Mesenchymal stem cell (in vitro differentiated cells and primary cell): ENCODE measurements at regions not wholly inside any gene's neighbourhood (a gene's known extent, or its start where the extent isn't known, plus 50 kb on each side); places are given as distances from the start of the nearest gene placed in this dataset.

Experiments
- DNase-seq: peaks from one replicate; pipeline ENCODE4 v3.0.0-alpha.2; 2013
- H2AFZ ChIP-seq: one replicate; pipeline ENCODE4 v1.6.1; 2013; ENCODE audit warnings: low read depth, mild to moderate bottlenecking, control low read depth, inconsistent platforms, low read length, moderate library complexity
- H2AK5ac ChIP-seq: 2 replicates; pipeline ENCODE4 v1.6.1; 2013; ENCODE audit warnings: low read length, moderate library complexity, mild to moderate bottlenecking, inconsistent platforms; ENCODE audit not compliant: severe bottlenecking
- H2BK120ac ChIP-seq: one replicate; pipeline ENCODE4 v1.6.1; 2013; ENCODE audit warnings: low read depth, mild to moderate bottlenecking, inconsistent platforms, low read length, moderate library complexity
- H2BK12ac ChIP-seq, 2 experiments: one replicate each; pipeline ENCODE4 v1.6.1; 2013; ENCODE audit warnings: inconsistent platforms in 2 of 2, low read length in 2 of 2, mild to moderate bottlenecking in 2 of 2, moderate library complexity in 2 of 2, control low read depth in 1 of 2
- H2BK15ac ChIP-seq: one replicate; pipeline ENCODE4 v1.6.1; 2013; ENCODE audit warnings: mild to moderate bottlenecking, low read depth, inconsistent platforms; ENCODE audit not compliant: poor library complexity, severe bottlenecking
- H2BK5ac ChIP-seq: 2 replicates; pipeline ENCODE4 v1.6.1; 2013; ENCODE audit warnings: low read depth, mild to moderate bottlenecking, low read length, control low read depth, inconsistent platforms; ENCODE audit not compliant: poor library complexity, severe bottlenecking
- H3K14ac ChIP-seq, 2 experiments: one replicate each; pipeline ENCODE4 v1.6.1; 2013; ENCODE audit warnings: inconsistent platforms in 2 of 2, low read length in 2 of 2, control low read depth in 1 of 2, mild to moderate bottlenecking in 1 of 2, moderate library complexity in 1 of 2
- H3K18ac ChIP-seq, 2 experiments: one replicate each; pipeline ENCODE4 v1.6.1; 2013; ENCODE audit warnings: inconsistent platforms in 2 of 2, low read length in 2 of 2, control low read depth in 1 of 2, low read depth in 1 of 2, mild to moderate bottlenecking in 1 of 2
- H3K23ac ChIP-seq, 2 experiments: one replicate each; pipeline ENCODE4 v1.6.1; 2013; ENCODE audit warnings: inconsistent platforms in 2 of 2, low read length in 2 of 2, mild to moderate bottlenecking in 2 of 2, moderate library complexity in 2 of 2, control low read depth in 1 of 2
- H3K27ac ChIP-seq: 2 replicates; pipeline ENCODE4 v1.5.1; 2013; ENCODE audit warnings: mild to moderate bottlenecking, moderate library complexity, low read length, control low read depth, inconsistent platforms; ENCODE audit not compliant: poor library complexity, severe bottlenecking
- H3K27me3 ChIP-seq, 2 experiments: 2 replicates each; pipeline versions ENCODE4 v1.6.1 to v1.7.0; 2013; ENCODE audit warnings: low read length in 2 of 2, mild to moderate bottlenecking in 2 of 2, moderate library complexity in 2 of 2, control low read depth in 1 of 2, inconsistent platforms in 1 of 2; ENCODE audit not compliant: control insufficient read depth in 1 of 2, insufficient read depth in 1 of 2
- H3K36me3 ChIP-seq, 2 experiments: 2 replicates each; pipeline versions ENCODE4 v1.6.1 to v1.7.0; 2013; ENCODE audit warnings: low read length in 2 of 2, control low read depth in 1 of 2, inconsistent platforms in 1 of 2, low read depth in 1 of 2, mild to moderate bottlenecking in 1 of 2; ENCODE audit not compliant: insufficient read depth in 2 of 2, control insufficient read depth in 1 of 2
- H3K4ac ChIP-seq, 2 experiments: one replicate each; pipeline ENCODE4 v1.6.1; 2013; ENCODE audit warnings: inconsistent platforms in 2 of 2, low read length in 2 of 2, mild to moderate bottlenecking in 2 of 2, moderate library complexity in 2 of 2, control low read depth in 1 of 2, low read depth in 1 of 2
- H3K4me1 ChIP-seq: 2 replicates; pipeline ENCODE4 v1.6.1; 2013; ENCODE audit warnings: low read depth, low read length, control low read depth; ENCODE audit not compliant: control insufficient read depth, insufficient read depth
- H3K4me2 ChIP-seq: 2 replicates; pipeline ENCODE4 v1.6.1; 2013; ENCODE audit warnings: low read length, mild to moderate bottlenecking, inconsistent platforms; ENCODE audit not compliant: poor library complexity, severe bottlenecking
- H3K4me3 ChIP-seq, 2 experiments: 2 replicates each; pipeline versions ENCODE4 v1.5.1 to v1.7.0; 2013; ENCODE audit warnings: low read length in 2 of 2, mild to moderate bottlenecking in 2 of 2, control low read depth in 1 of 2, low read depth in 1 of 2; ENCODE audit not compliant: insufficient read depth in 1 of 2
- H3K79me1 ChIP-seq: replicated peaks from 2 replicates; pipeline ENCODE4 v1.6.1; 2013; ENCODE audit warnings: mild to moderate bottlenecking, control low read depth, low read length, inconsistent platforms; ENCODE audit not compliant: poor library complexity, severe bottlenecking
- H3K9ac ChIP-seq: 2 replicates; pipeline ENCODE4 v1.7.0; 2013; ENCODE audit warnings: mild to moderate bottlenecking, low read length, moderate library complexity
- H3K9me3 ChIP-seq: 2 replicates; pipeline ENCODE4 v1.7.0; 2013; ENCODE audit warnings: mild to moderate bottlenecking, low read length; ENCODE audit not compliant: control insufficient read depth
- H4K8ac ChIP-seq: one replicate; pipeline ENCODE4 v1.6.1; 2013; ENCODE audit warnings: inconsistent platforms, mild to moderate bottlenecking, low read length, moderate library complexity
- H4K91ac ChIP-seq: one replicate; pipeline ENCODE4 v1.6.1; 2013; ENCODE audit warnings: mild to moderate bottlenecking, low read length, inconsistent platforms
- WGBS: methylation state at CpG from one replicate; pipeline ENCODE4 v1.1.7; 2013; ENCODE audit warnings: mixed read lengths; 5-methylcytosine and 5-hydroxymethylcytosine counted together

DNA sequence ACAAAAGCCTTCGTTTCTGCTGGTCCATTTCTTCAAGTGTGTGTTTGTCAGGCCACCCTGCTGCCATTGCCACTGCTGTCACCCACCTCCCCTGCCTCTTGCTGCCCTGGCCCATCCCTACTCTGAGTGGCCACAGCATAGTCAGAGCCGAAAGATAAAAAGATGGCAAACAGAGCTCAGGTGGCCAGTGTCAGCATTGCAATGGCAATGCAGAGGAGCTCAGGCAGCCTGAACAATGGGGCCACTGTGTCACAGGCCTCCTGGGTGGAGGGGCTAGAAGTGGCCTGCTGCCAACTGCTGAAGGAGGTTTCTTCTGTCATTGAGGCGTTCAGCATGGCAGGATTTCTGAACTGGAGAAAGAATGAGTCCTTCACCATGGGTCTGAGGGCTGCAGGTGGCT is 137.1 kb downstream of the CSNK2A3 start:
- H3K9ac ChIP-seq, result no peak overlapping the region
- H2AFZ ChIP-seq, result no peak overlapping the region
- H2AK5ac ChIP-seq, result no peak overlapping the region
- peaks cover 2% of the 10 kb centered on the region for H3K4me1 ChIP-seq
- peak overlapping the region in 1 of 2 experiments; percentile 73 for H3K14ac ChIP-seq
- no peak overlapping the region for H3K18ac ChIP-seq
- H4K8ac ChIP-seq, result no peak overlapping the region
- no peaks in the 10 kb centered on the region for H3K36me3 ChIP-seq
- H3K4me3 ChIP-seq, result no peak overlapping the region
- DNase-seq, result no peak
- no peak overlapping the region for H3K4ac ChIP-seq
- no peak overlapping the region for H2BK15ac ChIP-seq
- H4K91ac ChIP-seq, result no peak overlapping the region
- no peak overlapping the region for H3K4me2 ChIP-seq
- no peaks in the 10 kb centered on the region for H3K9me3 ChIP-seq
- no peaks in the 10 kb centered on the region for H3K79me1 ChIP-seq
- H2BK5ac ChIP-seq, result no peak overlapping the region
- H3K27ac ChIP-seq, result no peak overlapping the region
- 79% methylated on average over 3 of the region's 3 CpGs for WGBS
- H3K27me3 ChIP-seq, result peaks cover 39 to 50% of the 10 kb centered on the region in 2 experiments
- H2BK12ac ChIP-seq, result no peak overlapping the region
- peak overlapping the region in 1 of 2 experiments; percentile 16 for H3K23ac ChIP-seq
- no peak overlapping the region for H2BK120ac ChIP-seq

DNA sequence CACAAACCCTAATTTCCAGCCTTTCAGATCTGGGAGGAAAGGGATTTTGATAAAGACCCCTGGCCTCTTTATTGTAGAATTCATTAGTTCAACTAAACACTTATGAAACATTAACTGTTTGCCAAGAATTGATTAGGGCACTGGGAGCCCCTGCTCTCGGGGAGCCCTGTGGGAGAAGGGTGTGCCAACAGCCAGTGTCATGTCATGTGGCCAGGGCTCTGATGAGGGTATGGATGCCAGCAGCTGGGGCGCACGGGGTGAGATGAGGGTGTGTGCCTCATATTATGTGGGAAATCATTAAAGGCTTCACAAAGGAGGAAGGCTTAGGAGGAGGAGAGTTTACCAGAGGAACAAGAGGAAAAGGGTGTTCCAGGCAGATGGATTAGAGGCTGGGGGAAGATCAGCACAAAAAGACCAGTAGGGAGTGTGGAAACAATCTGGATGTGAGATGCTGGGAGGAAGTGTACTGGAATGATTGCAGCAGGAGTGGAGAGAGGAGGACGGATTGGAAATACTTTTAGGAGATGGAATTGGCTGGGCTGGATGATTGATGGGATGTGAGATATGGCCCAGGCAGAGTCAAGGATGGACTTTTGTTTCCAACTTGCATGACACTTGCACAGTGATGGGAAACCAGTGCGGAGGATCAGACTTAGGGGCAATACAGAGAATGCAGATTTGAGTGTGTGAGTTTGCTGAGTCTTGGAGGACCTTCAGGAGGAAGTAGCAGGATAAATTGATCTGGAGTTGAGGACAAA is 137.8 kb downstream of the CSNK2A3 start:
- no peak for DNase-seq
- no peak overlapping the region for H2BK12ac ChIP-seq
- 84% methylated on average over 5 of the region's 5 CpGs for WGBS
- no peak overlapping the region for H2BK120ac ChIP-seq
- H2AFZ ChIP-seq, result no peak overlapping the region
- H3K4ac ChIP-seq, result no peak overlapping the region
- no peak overlapping the region for H2BK15ac ChIP-seq
- H3K27ac ChIP-seq, result no peak overlapping the region
- H3K4me2 ChIP-seq, result no peak overlapping the region
- no peak overlapping the region for H4K91ac ChIP-seq
- H3K9ac ChIP-seq, result no peak overlapping the region
- H3K23ac ChIP-seq, result no peak overlapping the region
- no peak overlapping the region for H2AK5ac ChIP-seq
- H3K4me1 ChIP-seq, result peaks cover 2% of the 10 kb centered on the region
- H3K18ac ChIP-seq, result no peak overlapping the region
- H3K4me3 ChIP-seq, result no peak overlapping the region
- no peaks in the 10 kb centered on the region for H3K36me3 ChIP-seq
- H3K79me1 ChIP-seq, result no peaks in the 10 kb centered on the region
- H2BK5ac ChIP-seq, result no peak overlapping the region
- H3K9me3 ChIP-seq, result peaks cover 3% of the 10 kb centered on the region
- H3K14ac ChIP-seq, result no peak overlapping the region
- H4K8ac ChIP-seq, result no peak overlapping the region
- peaks cover 34 to 47% of the 10 kb centered on the region in 2 experiments for H3K27me3 ChIP-seq

DNA sequence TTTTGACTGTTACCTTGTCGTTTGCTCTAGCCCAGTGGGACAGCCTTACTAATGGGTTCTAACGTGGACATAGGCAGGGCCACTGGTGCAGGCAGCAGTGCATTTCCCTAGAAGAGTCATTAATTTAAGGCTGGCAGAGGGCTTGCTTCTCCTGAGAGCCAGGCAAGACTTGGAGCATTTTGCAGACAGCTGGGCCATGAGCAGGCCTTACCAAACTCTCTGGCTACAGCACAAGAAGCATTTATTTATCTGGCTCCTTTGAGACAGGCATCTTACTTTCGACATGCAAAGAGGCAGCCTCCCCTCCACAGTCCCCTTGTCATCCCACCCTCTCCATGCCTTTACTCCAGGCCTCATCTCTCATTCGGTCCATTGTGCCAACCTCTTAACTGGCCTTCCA is 139.9 kb downstream of the CSNK2A3 start:
- no peak overlapping the region for H2BK5ac ChIP-seq
- H3K9ac ChIP-seq, result no peak overlapping the region
- no peak overlapping the region for H2BK120ac ChIP-seq
- H2AFZ ChIP-seq, result no peak overlapping the region
- H3K36me3 ChIP-seq, result no peaks in the 10 kb centered on the region
- no peaks in the 10 kb centered on the region for H3K79me1 ChIP-seq
- no peak overlapping the region for H3K23ac ChIP-seq
- H4K91ac ChIP-seq, result no peak overlapping the region
- H2BK15ac ChIP-seq, result no peak overlapping the region
- 76% methylated on average over 4 of the region's 4 CpGs for WGBS
- peaks cover 7% of the 10 kb centered on the region for H3K9me3 ChIP-seq
- H3K4me3 ChIP-seq, result no peak overlapping the region
- no peak overlapping the region for H3K27ac ChIP-seq
- H4K8ac ChIP-seq, result no peak overlapping the region
- DNase-seq, result no peak
- no peak overlapping the region for H3K4me2 ChIP-seq
- no peak overlapping the region for H3K14ac ChIP-seq
- no peak overlapping the region for H2BK12ac ChIP-seq
- no peak overlapping the region for H3K18ac ChIP-seq
- peaks cover 28 to 37% of the 10 kb centered on the region in 2 experiments for H3K27me3 ChIP-seq
- H3K4ac ChIP-seq, result no peak overlapping the region
- H2AK5ac ChIP-seq, result no peak overlapping the region
- no peaks in the 10 kb centered on the region for H3K4me1 ChIP-seq

DNA sequence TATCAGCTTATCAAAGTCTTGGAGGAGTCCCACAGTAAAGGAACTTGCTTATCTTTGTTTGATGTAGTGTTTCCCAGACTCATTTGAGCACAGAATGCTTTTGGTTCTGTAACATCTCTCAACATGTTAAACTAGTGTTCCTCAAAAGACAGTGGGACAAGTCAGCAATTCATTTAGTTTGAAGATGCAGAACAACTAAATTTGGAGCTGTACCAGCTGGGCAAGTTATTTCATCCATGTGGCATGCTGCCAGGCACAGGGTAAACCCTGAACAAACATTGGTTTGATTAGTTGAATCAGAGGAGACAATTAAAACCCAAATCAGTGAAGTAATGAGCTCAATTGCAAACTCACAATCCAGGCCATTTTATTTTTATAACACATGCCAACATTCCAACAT is 141.2 kb downstream of the CSNK2A3 start:
- Histone ChIP-seq H2BK5ac (no peak overlapping the region), H3K14ac (no peak overlapping the region), H2AK5ac (no peak overlapping the region), H3K4me2 (no peak overlapping the region), H2BK120ac (no peak overlapping the region), H3K9me3 (peaks cover 7% of the 10 kb centered on the region), H3K23ac (no peak overlapping the region), H2BK12ac (no peak overlapping the region), H3K4me3 (no peak overlapping the region), H3K4me1 (no peaks in the 10 kb centered on the region), H2BK15ac (no peak overlapping the region), H3K18ac (no peak overlapping the region), H4K8ac (no peak overlapping the region), H3K36me3 (no peaks in the 10 kb centered on the region), H3K4ac (no peak overlapping the region), H3K9ac (no peak overlapping the region), H3K79me1 (no peaks in the 10 kb centered on the region), H3K27me3 (peaks cover 28 to 29% of the 10 kb centered on the region in 2 experiments), H4K91ac (no peak overlapping the region), H3K27ac (no peak overlapping the region), H2AFZ (no peak overlapping the region)
- no peak for DNase-seq
